BJ (cell line): ENCODE measurements at regions not wholly inside any gene's neighbourhood (a gene's known extent, or its start where the extent isn't known, plus 50 kb on each side); places are given as distances from the start of the nearest gene placed in this dataset.

Source experiments
- CTCF ChIA-PET: fragments of 350-600 bp; formaldehyde crosslinking; extraction: SDS; loops from one replicate; lab custom pipeline; 2021; ENCODE audit warnings: antibody characterized with exemption, inconsistent platforms; lab: Yijun Ruan, JAX
- POLR2A ChIA-PET: fragments of 300-600 bp; sonication (Branson Sonifier 250); formaldehyde crosslinking; extraction: SDS; loops from one replicate; lab custom pipeline; 2021; ENCODE audit warnings: antibody characterized with exemption; lab: Charles Lee
- DNase-seq: peaks from one replicate; pipeline ENCODE4 v3.0.0-alpha.2; 2011; ENCODE audit warnings: low read depth
- H3K27me3 ChIP-seq: 2 replicates; pipeline ENCODE4 v1.6.0; 2011; ENCODE audit warnings: low read length; ENCODE audit not compliant: control insufficient read depth, insufficient read depth
- H3K36me3 ChIP-seq: 2 replicates; pipeline ENCODE4 v1.5.1; 2011; ENCODE audit warnings: low read length; ENCODE audit not compliant: control insufficient read depth, insufficient read depth
- H3K4me3 ChIP-seq: 2 replicates; pipeline ENCODE4 v1.5.1; 2011; ENCODE audit warnings: low read depth, mild to moderate bottlenecking, control low read depth, low read length
- CTCF ChIP-seq: IDR thresholded peaks from 2 replicates; pipeline ENCODE4 v1.5.1; 2011; ENCODE audit warnings: low read depth, mild to moderate bottlenecking, control low read depth, inconsistent platforms, low read length, moderate library complexity; ENCODE audit not compliant: insufficient read depth

DNA sequence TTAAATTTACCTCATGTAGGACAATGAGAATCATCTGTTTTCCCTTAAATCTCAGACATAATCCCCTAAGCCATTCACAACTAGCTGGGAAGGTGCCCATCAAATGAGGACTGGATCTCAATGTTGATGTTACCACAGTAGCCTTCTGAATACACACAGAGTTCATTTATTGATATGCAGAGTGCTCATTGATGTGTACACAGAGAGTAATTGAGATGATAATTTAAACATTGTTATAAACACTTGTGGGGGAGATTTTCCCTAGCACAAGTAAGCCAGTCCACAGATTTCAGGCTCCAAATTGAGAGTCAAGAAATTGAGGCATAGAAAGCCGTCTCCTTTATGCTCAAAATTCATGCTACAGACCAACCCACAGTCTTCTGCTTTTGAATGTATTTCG lies 273.4 kb upstream of the TRPC5 start:
- Histone ChIP-seq H3K36me3 (no peaks in the 10 kb centered on the region), H3K27me3 (no peaks in the 10 kb centered on the region), H3K4me3 (no peak overlapping the region)
- no peak for TF ChIP-seq CTCF
- ChIA-PET POLR2A (no interaction called here), CTCF (no interaction called here)
- DNase-seq, result no peak

DNA sequence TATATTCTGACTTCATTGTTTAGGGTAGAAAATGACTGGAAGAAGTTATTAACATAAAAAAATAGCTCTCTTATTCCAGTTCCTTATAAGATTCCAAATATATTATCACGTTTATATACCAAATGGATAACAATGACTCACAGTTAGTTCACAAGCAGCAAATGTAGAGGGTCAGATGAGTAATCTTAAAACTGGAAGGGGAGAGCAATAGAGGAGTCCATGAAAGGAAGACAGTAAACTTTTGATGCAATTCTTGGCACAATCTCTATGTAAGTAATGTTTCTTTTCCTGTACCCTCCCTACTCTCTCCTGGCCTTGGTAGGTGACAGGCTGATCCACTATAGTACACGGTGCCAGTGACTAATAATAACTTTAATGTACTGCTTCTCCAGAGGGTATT lies 259.0 kb upstream of the TRPC5 start:
- no peak for TF ChIP-seq CTCF
- ChIA-PET POLR2A (no interaction called here), CTCF (no interaction called here)
- Histone ChIP-seq H3K36me3 (no peaks in the 10 kb centered on the region), H3K4me3 (no peak overlapping the region), H3K27me3 (no peaks in the 10 kb centered on the region)
- DNase-seq, result no peak

GRCh38 chrX:112313201-112313600 lies 230.6 kb upstream of the TRPC5 start:
- DNase-seq, result no peak
- Histone ChIP-seq H3K4me3 (no peak overlapping the region), H3K27me3 (no peaks in the 10 kb centered on the region), H3K36me3 (no peaks in the 10 kb centered on the region)
- ChIA-PET POLR2A (no interaction called here), CTCF (no interaction called here)
- TF ChIP-seq CTCF, result no peak

DNA sequence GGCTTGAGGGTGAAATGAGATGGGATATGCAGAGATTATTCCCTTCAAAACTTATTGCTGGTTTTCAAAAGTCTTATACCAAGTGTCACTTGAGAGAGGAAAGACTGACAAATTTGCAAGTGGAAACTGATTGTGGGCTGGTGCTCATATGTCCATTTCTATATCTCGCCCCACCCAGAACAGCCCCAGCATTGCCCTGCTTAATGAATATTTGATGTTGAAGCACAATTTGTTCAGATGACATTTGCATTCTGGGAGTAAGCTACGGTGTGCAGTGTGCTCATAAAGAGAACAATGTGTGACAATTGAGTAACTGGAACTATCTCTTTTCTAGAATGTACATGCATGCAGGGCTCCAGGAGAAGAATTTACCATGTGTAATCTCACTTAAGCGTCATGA lies 223.5 kb upstream of the TRPC5 start:
- DNase-seq, result no peak
- Histone ChIP-seq H3K27me3 (no peaks in the 10 kb centered on the region), H3K36me3 (no peaks in the 10 kb centered on the region), H3K4me3 (no peak overlapping the region)
- CTCF ChIA-PET, result no interaction called here
- TF ChIP-seq CTCF, result no peak
- POLR2A ChIA-PET, result no interaction called here

DNA sequence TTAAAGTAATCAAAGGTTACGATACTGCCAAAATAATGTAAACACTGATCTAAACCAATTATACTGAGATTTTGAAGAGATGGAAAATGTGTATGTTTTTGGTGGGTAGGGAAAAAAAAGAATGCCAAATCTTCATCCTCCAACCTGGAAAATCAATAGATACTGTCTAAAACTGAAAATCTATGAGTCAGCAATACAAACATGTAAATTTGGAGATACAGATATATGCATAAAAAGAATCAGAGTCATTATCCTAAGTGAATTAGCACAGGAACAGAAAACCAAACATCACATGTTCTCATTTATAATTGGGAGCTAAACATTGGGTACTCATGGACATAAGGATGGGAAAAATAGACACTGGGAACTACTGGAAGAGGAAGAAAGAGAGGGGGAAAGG lies 197.4 kb upstream of the TRPC5 start:
- CTCF ChIA-PET, result no interaction called here

More for the DNA sequence above, 197.4 kb upstream of the TRPC5 start:
- POLR2A ChIA-PET, result no interaction called here
- DNase-seq, result no peak
- H3K36me3 ChIP-seq, result no peaks in the 10 kb centered on the region
- H3K4me3 ChIP-seq, result no peak overlapping the region
- H3K27me3 ChIP-seq, result no peaks in the 10 kb centered on the region
- no peak for TF ChIP-seq CTCF
